ENCODE measurements at regions not wholly inside any gene's neighbourhood (a gene's known extent, or its start where the extent isn't known, plus 50 kb on each side); places are given as distances from the start of the nearest gene placed in this dataset.

- TF ChIP-seq POLR2AphosphoS5 (IDR thresholded peaks at IDR 0.05; ENCODE audit: low read depth, low read length) = no peak
- no peak for TF ChIP-seq REST (IDR thresholded peaks at IDR 0.05; ENCODE audit: insufficient read depth in 1 of 2, low read depth in 2 of 2, low read length in 1 of 2)
- TF ChIP-seq TCF7L2 (IDR thresholded peaks at IDR 0.05; ENCODE audit: low read depth, low read length) = no peak
- TF ChIP-seq CTCF (IDR thresholded peaks at IDR 0.05) = no peak
- TF ChIP-seq SIN3A (IDR thresholded peaks at IDR 0.05; ENCODE audit: borderline replicate concordance, insufficient read depth, low read depth, low read length) = no peak
- in situ Hi-C loops (cut with HindIII; ENCODE audit: low pct_unique_long_range_greater_than_20kb, low sequenced_read_pairs) (no loop called here), intact Hi-C loops (cut with micrococcal nuclease; ENCODE audit: unreplicated experiment) (no loop called here)
- ChIA-PET CTCF (no interaction called here), POLR2A (no interaction called here)
- ATAC-seq = no peak
- Histone ChIP-seq H3K36me3 (ENCODE audit: control insufficient read depth, insufficient read depth, low read length) (no peaks in the 10 kb centered on the region), H3K4me3 (ENCODE audit: low read depth in 2 of 2, low read length in 2 of 2) (no peak overlapping the region), H3K27me3 (ENCODE audit: control insufficient read depth, insufficient read depth, low read length) (no peaks in the 10 kb centered on the region), H3K4me1 (ENCODE audit: control insufficient read depth, insufficient read depth, low read length) (no peaks in the 10 kb centered on the region), H3K27ac (ENCODE audit: low read length) (no peak overlapping the region), H3K9me3 (ENCODE audit: control insufficient read depth, insufficient read depth, low read depth, low read length) (no peaks in the 10 kb centered on the region)
- BruUV-seq (replicated peaks) = no TSS peak
- DNase-seq (ENCODE audit: low read depth, low spot score) = no peak
These were observed 594.9 kb upstream of the CDH2 start for GRCh38 chr18:28771849-28772248.

GRCh38 chr18:28768791-28769768 lies 592.1 kb upstream of the CDH2 start:
- Histone ChIP-seq H3K9me3 (ENCODE audit: control insufficient read depth, insufficient read depth, low read depth, low read length) (no peaks in the 10 kb centered on the region), H3K27ac (ENCODE audit: low read length) (no peak overlapping the region), H3K4me3 (ENCODE audit: low read depth in 2 of 2, low read length in 2 of 2) (no peak overlapping the region), H3K4me1 (ENCODE audit: control insufficient read depth, insufficient read depth, low read length) (no peaks in the 10 kb centered on the region), H3K36me3 (ENCODE audit: control insufficient read depth, insufficient read depth, low read length) (no peaks in the 10 kb centered on the region), H3K27me3 (ENCODE audit: control insufficient read depth, insufficient read depth, low read length) (no peaks in the 10 kb centered on the region)
- intact Hi-C loops (cut with micrococcal nuclease; ENCODE audit: unreplicated experiment) (no loop called here), in situ Hi-C loops (cut with HindIII; ENCODE audit: low pct_unique_long_range_greater_than_20kb, low sequenced_read_pairs) (no loop called here)
- no TSS peak for BruUV-seq (replicated peaks)
- ATAC-seq (no peak), DNase-seq (ENCODE audit: low read depth, low spot score) (no peak)
- ChIA-PET POLR2A (no interaction called here), CTCF (no interaction called here)
- TF ChIP-seq CTCF (IDR thresholded peaks at IDR 0.05) (no peak), SIN3A (IDR thresholded peaks at IDR 0.05; ENCODE audit: borderline replicate concordance, insufficient read depth, low read depth, low read length) (no peak), TCF7L2 (IDR thresholded peaks at IDR 0.05; ENCODE audit: low read depth, low read length) (no peak), REST (IDR thresholded peaks at IDR 0.05; ENCODE audit: insufficient read depth in 1 of 2, low read depth in 2 of 2, low read length in 1 of 2) (no peak), POLR2AphosphoS5 (IDR thresholded peaks at IDR 0.05; ENCODE audit: low read depth, low read length) (no peak)

Measured in Panc1 (cell line).